Adrenal gland (tissue), 9 donors: ENCODE measurements at regions not wholly inside any gene's neighbourhood (a gene's known extent, or its start where the extent isn't known, plus 50 kb on each side); places are given as distances from the start of the nearest gene placed in this dataset.

ENCODE experiments used
- DNase-seq, 7 donors: peaks; one replicate each; pipeline ENCODE4 v3.0.0-alpha.2; 2019 to 2020
- H3K27ac ChIP-seq, 5 donors: fragments of 200-600 bp; sonication (generic) in 4 of 5; 1 replicate in 3 of 5; 2 replicates in 2 of 5; pipeline versions ENCODE4 v1.5.1 to v1.8.0; 2016 to 2020; ENCODE audit warnings: mild to moderate bottlenecking in 1 of 5
- H3K27me3 ChIP-seq: fragments of 200-600 bp; 2 replicates; pipeline ENCODE4 v1.8.0; 2021
- H3K36me3 ChIP-seq, 2 donors: fragments of 200-600 bp; replicated peaks in 1 of 2; 1 replicate in 1 of 2; 2 replicates in 1 of 2; pipeline versions ENCODE4 v1.5.1 to v1.8.0; 2018 to 2022
- H3K4me1 ChIP-seq, 2 donors: fragments of 200-600 bp; replicated peaks in 1 of 2; 1 replicate in 1 of 2; 2 replicates in 1 of 2; pipeline versions ENCODE4 v1.5.1 to v1.8.0; 2018 to 2021
- H3K4me3 ChIP-seq, 4 donors: fragments of 200-600 bp; sonication (generic) in 3 of 4; one replicate each; pipeline ENCODE4 v1.5.1; 2016 to 2018
- H3K9me3 ChIP-seq, 3 donors: fragments of 200-600 bp; sonication (generic) in 1 of 3; replicated peaks in 1 of 3; 1 replicate in 2 of 3; 2 replicates in 1 of 3; pipeline versions ENCODE4 v1.5.1 to v1.8.0; 2016 to 2021
- CTCF ChIP-seq, 6 experiments: fragments of 450-650 bp in 4 of 6; fragments of 200-600 bp in 2 of 6; sonication (generic) in 1 of 6; IDR thresholded peaks; 1 replicate in 5 of 6; 2 replicates in 1 of 6; pipeline versions ENCODE4 v1.5.1 to v1.8.0; 2016 to 2021; ENCODE audit warnings: antibody characterized with exemption in 6 of 6, mild to moderate bottlenecking in 2 of 6, moderate library complexity in 1 of 6
- POLR2A ChIP-seq, 2 donors: fragments of 450-650 bp; IDR thresholded peaks; one replicate each; pipeline ENCODE4 v1.6.1; 2017; ENCODE audit warnings: antibody characterized with exemption in 2 of 2, mild to moderate bottlenecking in 2 of 2, moderate library complexity in 1 of 2
- WGBS, 4 donors: extraction: QIAGEN DNeasy Blood & Tissue Kit in 2 of 4; methylation state at CpG; one replicate each; pipeline versions ENCODE4 v1.1.5 to v1.1.7; 2013 to 2017; 5-methylcytosine and 5-hydroxymethylcytosine counted together
- intact Hi-C, 2 donors: fragments of 100-400 bp; cut with DNase I; formaldehyde crosslinking; loops; one replicate each; pipeline versions ENCODE4 v1.14.1 to v1.15.0; 2022 to 2023
- donor health status: healthy with polysubstance abuse.
- donor health status: Bipolar disorder and iron deficiency.
- donor health status: DM: yes; HTN: yes; CAD: no.
- donor health status: DM: no; HTN: no; CAD: no.
- donor health status: DM: no; HTN: no; CAD: no.

GRCh38 chr3:151611419-151611818 is 122.3 kb upstream of the AADACL2 start:
- TF ChIP-seq CTCF (IDR thresholded peaks at IDR 0.05) (no peak), POLR2A (IDR thresholded peaks at IDR 0.05) (no peak)
- Histone ChIP-seq H3K4me3 (no peak overlapping the region), H3K27me3 (no peaks in the 10 kb centered on the region), H3K4me1 (peaks cover 0 to 4% of the 10 kb centered on the region in 2 donors), H3K9me3 (no peaks in the 10 kb centered on the region), H3K27ac (no peak overlapping the region), H3K36me3 (no peaks in the 10 kb centered on the region)
- intact Hi-C loops = no loop called here
- 60 to 63% (median 61%) methylated on average over 3 of the region's 3 CpGs for WGBS, 4 donors
- DNase-seq = no peak

DNA sequence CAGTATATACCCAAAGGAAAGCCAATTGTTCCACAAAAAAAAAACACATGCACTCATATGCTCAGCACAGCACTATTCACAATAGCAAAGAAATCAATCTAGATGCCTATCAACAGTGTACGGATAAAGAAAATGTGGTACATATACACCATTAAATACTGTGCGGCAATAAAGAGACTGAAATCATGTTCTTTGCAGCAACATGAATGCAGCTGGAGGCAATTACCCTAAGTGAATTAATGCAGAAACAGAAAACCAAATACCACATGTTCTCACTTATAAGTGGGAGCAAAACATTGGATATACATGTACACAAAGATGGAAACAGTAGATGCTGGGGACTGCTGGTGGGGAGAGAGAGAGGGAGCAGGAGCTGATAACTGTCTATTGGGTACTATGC is 124.2 kb upstream of the AADACL2 start:
- peaks cover 0 to 4% of the 10 kb centered on the region in 2 donors for H3K4me1 ChIP-seq
- H3K27me3 ChIP-seq = no peaks in the 10 kb centered on the region
- H3K4me3 ChIP-seq = no peak overlapping the region
- no peaks in the 10 kb centered on the region for H3K36me3 ChIP-seq
- H3K9me3 ChIP-seq = no peaks in the 10 kb centered on the region
- TF ChIP-seq POLR2A (IDR thresholded peaks at IDR 0.05) = no peak
- no peak for TF ChIP-seq CTCF (IDR thresholded peaks at IDR 0.05)
- DNase-seq = no peak
- intact Hi-C loops = no loop called here
- WGBS, 4 donors = 89 to 97% (median 96%) methylated on average over 2 of the region's 2 CpGs
- no peak overlapping the region for H3K27ac ChIP-seq

DNA sequence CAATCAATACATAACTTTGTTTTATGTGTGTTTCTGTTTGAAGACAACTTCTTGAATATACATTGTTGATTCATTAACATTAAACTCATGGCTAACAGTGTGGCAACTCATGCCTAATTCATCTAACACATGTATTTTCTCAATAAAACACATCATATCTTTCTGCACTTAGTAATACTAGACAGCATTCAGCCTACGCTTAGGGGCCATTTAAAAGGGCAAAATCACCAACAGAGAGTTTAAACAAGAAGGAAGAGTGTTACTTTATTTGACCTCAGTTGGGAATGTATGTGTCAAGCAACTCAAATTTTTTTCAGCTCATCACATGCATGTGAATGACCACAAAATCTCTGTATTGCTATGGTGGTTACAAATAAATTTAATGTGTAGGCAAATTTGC is 128.8 kb upstream of the AADACL2 start:
- 90 to 97% (median 91%) methylated on average over 1 of the region's 1 CpG for WGBS, 4 donors
- Histone ChIP-seq H3K27ac (no peak overlapping the region), H3K4me1 (no peaks in the 10 kb centered on the region), H3K36me3 (no peaks in the 10 kb centered on the region), H3K27me3 (no peaks in the 10 kb centered on the region), H3K4me3 (no peak overlapping the region), H3K9me3 (no peaks in the 10 kb centered on the region)
- intact Hi-C loops = no loop called here
- TF ChIP-seq POLR2A (IDR thresholded peaks at IDR 0.05) (no peak), CTCF (IDR thresholded peaks at IDR 0.05) (no peak)
- DNase-seq = no peak

DNA sequence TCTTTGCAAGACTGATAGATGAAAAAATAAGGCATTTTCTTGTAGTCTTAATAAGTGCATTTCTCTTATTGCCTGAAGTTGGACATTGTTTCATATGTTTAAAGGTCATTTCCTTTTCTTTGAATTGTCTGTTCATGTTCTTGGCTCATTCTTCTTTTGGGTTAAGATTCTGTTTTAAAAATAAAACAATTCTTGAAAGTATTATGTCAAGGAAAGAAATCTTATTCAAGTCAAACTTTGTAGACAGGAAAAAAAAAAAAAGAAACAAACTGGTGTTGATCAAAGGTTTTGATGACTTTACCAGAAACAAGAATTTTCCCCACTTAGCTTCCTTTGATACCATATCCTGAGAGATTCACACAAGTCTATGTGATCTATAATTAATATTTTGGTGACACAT is 132.9 kb upstream of the AADACL2 start:
- intact Hi-C loops = no loop called here
- DNase-seq = no peak
- Histone ChIP-seq H3K27me3 (no peaks in the 10 kb centered on the region), H3K9me3 (no peaks in the 10 kb centered on the region), H3K36me3 (no peaks in the 10 kb centered on the region), H3K27ac (no peak overlapping the region), H3K4me3 (no peak overlapping the region), H3K4me1 (no peaks in the 10 kb centered on the region)
- TF ChIP-seq POLR2A (IDR thresholded peaks at IDR 0.05) (no peak), CTCF (IDR thresholded peaks at IDR 0.05) (no peak)
